ENCODE measurements at regions not wholly inside any gene's neighbourhood (a gene's known extent, or its start where the extent isn't known, plus 50 kb on each side); places are given as distances from the start of the nearest gene placed in this dataset.

- TF ChIP-seq CTCF (IDR thresholded peaks at IDR 0.05) (no peak), POLR2AphosphoS5 (IDR thresholded peaks at IDR 0.05) (no peak), POLR2A (IDR thresholded peaks at IDR 0.05) (no peak)
Observed at GRCh38 chr2:184030245-184030644, 568.1 kb upstream of the ZNF804A start.
